GM21619 (cell line): ENCODE measurements at regions not wholly inside any gene's neighbourhood (a gene's known extent, or its start where the extent isn't known, plus 50 kb on each side); places are given as distances from the start of the nearest gene placed in this dataset.

ENCODE experiments used
- ATAC-seq: cut with Tn5 transposase; IDR thresholded peaks from one replicate; pipeline ENCODE4 v1.9.1; 2021; ENCODE audit not compliant: unreplicated experiment

DNA sequence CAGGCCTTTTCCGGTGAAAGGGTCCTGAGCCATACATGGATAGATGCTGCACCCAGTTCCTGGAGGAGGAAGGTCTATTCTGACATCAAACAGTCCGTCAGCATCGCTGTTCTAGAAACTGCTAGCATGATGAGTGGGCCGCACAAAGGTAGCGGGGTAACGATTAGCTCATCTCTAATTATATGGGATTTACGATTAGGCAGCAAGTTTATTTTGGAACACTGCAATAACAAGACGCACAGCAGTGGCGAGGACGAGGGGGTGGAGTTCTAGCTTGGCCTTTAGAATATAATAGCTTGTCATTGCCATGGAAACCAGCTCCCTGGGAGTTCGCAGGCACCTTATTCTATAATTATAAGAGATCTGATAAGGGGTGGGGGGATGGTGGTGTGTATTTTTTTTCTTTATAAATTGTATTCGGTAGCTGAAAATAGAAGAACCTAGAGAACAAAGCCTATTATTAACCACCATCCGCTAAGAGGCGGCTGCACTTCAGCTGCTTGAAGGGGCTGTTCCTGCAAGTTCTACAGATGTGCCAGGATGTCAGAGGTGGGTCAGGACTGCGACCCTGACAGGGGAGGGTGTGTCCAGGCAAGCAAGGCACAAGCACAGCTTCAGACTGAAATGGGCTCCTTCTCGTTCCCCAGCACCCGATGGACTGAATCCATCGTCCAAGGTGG, 311.0 kb downstream of the AGTPBP1 start:
- ATAC-seq, result no peak

DNA sequence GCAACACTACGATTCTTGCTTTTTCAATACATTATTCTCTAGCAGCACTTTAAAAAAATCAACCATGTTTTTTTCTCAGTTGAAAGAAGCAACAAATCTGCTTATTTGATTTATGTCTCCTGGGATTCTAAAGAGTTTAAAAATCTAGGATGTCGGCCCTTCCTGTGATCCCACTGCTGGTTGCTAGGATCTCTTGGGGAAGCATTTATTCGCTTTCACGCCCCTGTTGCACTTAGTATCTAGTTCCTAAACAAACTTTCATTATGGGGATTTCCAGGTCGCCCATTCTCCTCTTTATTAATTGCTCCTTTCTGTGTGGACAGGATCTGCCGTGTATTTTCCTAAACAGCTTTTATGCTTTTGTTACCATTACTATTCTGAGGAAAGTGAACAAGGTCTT, 313.5 kb downstream of the AGTPBP1 start:
- no peak for ATAC-seq

DNA sequence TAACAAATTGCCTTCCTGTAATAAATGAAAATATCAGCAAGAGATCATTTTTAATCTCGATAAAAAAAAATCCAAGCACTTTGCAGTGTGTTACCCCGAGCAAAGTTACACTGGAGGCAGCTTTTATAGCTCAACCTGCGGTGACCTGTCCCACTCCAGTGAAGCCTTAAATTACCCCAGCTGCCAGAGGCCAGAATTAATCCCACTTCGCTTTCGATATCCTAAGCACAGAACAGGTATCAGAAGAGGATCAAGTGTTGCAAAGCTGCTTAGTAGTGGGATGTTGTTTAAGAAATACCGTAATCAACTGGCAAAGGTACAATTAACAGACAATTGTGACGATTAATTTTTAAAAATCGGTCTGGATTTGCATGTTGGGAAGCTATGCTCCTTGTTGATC, 314.0 kb downstream of the AGTPBP1 start:
- no peak for ATAC-seq

DNA sequence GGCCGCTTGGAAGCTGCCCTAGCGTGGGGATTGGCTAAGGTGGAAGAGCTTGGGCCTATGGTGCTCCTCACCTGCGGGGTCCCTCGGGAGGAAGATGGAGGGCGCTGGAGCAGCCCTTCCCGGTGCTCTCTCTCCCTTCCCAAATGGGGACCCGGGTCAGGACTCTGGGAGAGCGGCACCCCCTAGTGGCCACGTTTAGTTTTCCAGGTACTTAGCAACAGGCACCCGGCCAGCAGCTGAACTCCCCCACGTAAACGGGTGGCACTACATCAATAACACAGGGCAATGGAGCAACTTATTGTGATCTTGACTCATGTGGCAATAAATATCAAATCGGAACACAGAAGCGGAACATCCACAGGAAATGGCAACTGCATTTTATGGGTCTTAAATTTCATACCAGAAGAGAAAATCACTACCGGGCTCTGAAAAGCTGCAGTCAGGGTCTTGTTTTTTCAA, 316.6 kb downstream of the AGTPBP1 start:
- peak; percentile 56 for ATAC-seq

DNA sequence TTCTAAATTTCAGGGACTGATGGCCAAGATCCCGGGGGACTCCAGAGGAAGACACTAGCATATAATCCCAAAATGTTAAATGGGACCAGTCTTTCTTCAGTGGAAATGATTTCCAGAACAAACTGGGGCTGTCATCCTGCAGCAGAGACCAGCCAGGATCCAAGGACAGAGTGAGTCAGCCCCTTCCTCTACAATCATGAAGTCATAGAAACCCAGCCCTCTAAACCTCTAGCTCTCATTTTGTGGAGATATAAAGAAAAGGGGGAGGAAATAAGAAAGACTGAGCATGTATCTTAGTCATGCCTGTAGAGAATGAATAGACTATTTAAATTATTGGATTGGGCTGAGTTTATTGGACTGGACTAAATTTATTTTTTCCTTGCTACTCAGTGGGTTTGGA, 318.3 kb downstream of the AGTPBP1 start:
- ATAC-seq, result no peak

DNA sequence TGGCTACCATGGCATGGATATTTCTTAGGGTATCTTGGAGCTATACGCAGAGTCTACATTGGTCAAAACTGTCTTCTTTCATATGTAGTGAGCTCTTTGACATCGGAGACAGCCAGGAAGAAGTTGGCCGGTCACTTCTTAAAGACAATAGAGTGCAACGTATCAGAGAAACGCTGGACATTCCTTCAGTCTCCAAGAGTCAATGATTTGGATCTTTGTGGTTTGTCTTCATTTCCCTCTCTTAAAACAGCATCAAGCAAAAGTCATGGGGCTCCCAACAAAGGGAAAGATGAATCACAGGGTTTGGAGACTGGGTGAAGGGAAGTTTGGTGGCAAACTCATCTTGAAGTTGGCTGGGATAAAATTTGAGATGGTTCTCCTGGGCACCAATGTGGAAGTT, 320.1 kb downstream of the AGTPBP1 start:
- ATAC-seq, result no peak

DNA sequence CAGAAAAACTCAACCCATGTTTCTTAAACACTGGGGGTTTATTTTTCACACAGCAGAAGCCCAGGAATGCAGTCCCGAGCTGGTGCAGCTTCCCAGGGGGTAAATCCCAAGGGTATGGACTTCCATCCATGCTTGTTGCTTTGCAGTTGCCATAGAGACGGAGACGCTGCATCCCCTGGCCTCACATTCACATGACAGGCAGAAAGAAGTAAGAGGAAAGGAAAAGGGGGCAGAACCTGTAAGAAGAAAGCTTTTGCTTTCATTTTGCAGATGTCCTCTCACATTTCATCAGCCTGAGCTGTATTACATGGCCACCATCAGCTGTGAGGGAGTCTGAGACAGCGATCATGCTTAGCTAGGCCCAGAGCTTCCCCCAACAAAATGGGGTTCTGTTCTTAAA, 321.0 kb downstream of the AGTPBP1 start:
- ATAC-seq, result no peak

DNA sequence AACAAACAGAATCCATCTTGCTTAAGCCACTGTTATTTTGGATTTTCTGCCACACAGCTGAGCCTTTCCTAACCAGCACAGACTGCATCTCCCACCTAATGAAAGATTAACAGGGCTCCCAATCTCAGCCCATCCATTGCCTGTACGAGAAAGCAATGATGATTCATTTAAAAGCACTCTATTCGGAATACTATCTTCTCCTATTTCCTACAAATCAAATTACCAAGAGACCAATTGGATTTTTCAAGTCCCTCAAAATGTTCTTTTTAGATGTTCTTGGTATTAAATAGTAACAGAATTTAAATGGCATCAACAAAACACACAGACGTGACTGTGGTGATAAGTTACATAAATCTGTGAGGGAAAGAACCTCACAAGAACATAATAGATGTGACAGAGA, 324.1 kb downstream of the AGTPBP1 start:
- ATAC-seq, result no peak

DNA sequence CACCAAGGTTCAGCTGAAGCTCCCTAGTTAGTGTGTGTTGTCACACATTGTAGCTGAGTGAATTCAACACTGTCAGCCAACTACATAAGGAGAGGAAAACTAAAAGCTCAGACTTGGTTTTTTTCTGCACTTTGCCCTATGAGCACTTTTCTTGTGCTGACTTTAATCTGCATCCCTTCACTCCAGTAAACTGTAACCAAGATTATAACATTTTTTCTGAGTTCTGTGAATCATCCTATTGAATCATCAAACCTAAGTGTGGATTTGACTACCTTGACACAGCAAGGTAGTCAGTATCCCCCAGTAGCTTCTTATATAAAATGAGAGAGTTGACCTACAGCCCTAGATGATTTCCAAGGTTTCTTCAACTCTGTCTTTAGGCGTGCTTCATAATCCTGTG, 325.0 kb downstream of the AGTPBP1 start:
- no peak for ATAC-seq

DNA sequence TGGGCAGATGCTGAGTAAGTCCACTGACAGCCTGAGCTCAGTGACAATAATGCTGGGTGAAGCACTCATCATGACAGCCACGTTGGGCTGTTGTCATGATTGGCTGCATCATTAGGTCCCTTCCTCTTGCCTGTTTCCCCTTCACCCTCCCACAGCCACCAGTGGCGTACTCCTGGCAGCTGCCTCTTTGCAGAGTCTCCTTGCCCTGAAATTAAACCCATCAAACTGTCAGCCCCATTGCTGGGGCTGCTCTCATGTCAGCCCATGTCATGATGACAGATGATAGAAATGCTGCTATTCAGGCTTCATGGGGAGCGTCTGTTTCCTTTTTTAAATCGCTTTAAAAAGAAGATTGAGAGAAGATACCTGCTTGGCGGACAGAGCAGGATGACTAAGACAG, 327.4 kb downstream of the AGTPBP1 start:
- no peak for ATAC-seq

DNA sequence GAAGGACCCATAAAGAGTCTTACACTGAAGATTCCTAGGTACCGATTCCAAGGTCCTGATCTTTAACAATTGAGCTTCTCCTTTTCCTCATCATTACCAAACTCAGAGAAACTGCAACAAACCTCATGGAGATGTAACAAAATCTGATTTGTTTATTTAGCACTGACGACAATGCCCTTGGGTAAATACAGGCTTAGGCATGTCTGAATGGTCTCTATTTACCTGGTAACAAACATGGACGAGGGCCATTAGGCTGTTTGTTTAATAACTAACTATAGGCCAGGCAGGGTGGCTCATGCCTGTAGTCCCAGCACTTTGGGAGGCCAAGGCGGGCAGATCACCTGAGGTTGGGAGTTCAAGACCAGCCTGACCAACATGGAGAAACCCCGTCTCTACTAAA, 333.3 kb downstream of the AGTPBP1 start:
- no peak for ATAC-seq

DNA sequence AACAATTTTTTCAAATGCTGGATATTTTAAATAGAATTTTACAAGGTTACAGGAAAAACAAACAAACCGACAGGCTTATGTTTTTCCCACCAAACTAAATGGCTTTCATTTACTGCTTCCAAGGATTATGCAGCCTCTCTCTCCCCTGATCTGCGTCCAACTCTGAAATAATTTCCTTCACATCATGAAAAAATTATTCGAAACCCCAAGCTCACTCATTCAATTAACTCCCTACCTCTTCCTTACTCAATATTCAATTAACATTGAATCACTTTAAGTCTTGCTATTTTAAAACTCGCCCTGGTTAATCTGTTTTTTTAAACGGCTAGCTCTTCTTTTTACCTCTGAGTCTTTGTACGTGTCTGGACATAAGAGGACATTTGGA, 336.2 kb downstream of the AGTPBP1 start:
- no peak for ATAC-seq

DNA sequence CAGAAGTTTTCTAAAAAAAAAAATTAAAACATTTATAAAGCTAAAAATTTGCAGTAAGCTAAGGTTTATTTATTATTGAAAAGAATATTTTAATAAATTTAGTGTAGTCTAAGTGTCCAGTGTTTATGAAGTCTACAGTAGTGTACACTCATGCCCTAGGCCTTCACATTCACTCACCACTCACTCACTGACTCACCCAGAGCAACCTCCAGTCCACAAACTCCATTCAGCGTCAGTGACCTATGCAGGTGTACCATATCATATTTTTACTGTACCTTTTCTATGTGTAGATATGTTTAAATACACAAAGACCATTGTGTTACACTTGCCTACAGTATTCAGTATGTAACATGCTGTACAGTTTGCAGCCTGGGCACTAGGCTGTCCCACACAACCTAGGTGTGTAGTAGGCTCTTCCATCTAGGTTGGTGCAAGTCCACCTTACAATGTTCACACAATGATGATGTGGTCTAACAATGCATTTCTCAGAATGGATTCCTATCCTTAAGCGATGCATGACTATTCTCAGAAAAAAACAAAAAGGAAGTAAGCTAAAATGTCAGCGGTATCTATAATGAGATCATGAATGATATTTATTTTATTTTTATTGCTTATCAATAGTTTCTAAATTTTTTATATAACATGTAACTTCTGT, 336.7 kb downstream of the AGTPBP1 start:
- ATAC-seq, result no peak

DNA sequence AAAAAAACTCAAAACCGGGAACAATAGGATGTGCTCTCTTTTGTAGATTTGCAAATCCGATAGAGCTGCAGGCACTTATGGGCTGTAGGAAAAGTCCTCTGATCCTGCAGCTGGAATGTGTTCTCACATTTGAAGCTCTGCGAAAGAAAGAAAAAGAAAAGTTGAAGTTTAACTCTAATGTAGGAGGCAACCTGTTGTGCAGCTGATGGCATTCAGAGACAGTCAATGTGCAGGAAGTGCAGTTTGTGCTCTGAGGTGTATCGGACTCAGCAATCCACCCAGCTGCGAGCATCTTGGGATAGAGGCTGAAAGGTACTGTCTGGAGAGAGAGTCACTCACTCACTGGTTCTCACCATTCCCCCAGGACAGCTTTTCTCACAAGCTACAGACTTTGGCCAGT, 339.2 kb downstream of the AGTPBP1 start:
- no peak for ATAC-seq

DNA sequence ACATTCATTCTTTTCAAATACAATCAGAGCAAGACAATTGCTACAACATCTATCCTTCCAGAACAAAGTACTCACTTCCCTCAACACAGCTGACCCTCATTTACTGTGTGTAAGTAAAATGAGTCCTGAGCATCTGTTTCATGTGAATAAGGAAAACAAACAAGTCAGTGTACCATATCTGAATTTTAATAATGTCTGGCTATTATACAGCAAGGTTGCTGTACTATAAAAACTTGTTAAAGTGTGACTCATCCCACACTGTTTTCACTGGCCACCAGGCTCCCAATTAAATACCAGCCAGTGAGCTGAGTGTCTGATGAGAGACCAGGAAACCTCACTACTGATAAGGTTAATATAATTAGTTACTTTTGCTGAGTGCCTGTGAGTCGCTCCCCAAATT, 339.8 kb downstream of the AGTPBP1 start:
- ATAC-seq, result no peak

DNA sequence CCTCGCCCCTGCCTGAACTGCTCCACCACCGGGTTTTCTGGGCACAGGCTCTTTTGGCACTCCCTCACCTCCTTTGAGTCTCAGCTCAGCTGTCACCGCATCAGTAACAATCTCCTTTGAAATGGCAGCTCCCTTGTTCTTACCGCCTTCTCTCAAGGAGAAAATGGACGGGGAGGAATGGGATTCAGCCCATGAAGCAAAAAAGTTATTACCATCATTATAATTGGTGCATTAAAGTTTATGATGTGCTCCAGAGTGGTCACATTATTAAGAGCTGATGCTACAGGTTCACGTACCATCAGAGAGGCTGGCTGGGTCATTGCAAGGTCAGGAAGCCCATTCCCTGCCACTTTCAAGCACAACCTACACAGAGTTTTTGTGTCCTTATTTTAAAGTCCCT, 344.7 kb downstream of the AGTPBP1 start:
- no peak for ATAC-seq

DNA sequence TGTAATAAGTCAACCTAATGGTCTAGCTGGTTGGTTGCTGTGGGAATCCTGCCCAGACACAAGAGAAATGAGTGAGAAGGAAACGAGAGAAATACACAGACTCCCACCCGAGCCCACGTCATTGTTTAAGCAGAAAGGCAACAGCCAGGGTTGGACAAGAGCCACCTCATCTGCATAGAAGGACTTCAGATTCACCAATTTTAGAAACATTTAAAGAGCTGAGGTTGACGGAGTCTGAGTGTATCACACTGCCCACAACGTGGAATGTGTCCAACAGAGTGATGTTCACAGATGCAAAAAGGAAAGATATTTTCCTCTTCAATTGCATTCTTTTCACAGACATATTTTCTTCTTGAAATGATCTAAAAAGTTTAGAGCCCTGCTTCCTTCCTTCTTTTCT, 349.5 kb downstream of the AGTPBP1 start:
- no peak for ATAC-seq

DNA sequence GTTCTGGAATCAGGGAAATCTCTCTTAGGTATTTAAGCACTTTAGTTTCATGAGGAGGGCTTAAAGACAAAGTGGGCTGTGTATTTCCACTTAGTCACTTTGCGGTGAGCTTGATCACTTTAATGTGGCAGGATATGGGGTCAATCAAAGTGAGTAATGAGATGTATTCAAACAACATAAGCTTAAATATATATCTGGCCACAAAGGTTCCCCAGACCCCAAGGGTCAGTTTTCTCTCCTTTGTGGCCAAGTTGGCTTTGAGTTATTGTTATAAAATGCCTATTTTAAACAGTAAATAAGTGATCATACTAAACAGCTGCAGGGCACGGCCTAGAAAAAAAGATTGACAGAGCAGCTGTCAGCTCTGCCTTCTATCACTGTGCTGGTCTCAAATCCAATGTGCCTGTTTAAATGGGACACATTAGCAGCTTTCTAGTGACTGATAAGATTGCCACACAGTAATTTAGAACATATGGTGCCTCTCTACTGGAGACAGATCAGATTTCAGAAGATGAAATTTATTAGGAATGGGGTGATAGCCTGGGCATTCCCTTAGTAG, 363.9 kb downstream of the AGTPBP1 start:
- ATAC-seq, result no peak

DNA sequence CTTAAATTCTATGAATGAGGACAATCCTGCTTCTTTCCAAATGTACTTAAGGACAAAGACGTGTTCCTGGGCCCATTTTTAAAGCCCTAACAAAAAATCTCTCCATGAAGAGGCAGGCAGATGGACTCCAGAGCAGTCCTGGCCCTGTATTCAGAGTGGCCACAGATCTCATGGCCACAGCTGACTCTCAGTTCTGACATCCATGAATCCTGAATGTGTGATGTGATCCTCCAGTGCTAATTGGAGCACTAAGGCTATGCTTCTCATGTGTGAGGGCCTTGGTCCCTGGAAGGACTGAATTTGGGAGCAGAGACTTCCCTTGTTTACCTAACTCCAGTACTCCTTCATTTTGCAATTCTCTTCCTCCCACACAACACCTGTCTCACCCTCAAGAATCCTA, 373.0 kb downstream of the AGTPBP1 start:
- no peak for ATAC-seq

DNA sequence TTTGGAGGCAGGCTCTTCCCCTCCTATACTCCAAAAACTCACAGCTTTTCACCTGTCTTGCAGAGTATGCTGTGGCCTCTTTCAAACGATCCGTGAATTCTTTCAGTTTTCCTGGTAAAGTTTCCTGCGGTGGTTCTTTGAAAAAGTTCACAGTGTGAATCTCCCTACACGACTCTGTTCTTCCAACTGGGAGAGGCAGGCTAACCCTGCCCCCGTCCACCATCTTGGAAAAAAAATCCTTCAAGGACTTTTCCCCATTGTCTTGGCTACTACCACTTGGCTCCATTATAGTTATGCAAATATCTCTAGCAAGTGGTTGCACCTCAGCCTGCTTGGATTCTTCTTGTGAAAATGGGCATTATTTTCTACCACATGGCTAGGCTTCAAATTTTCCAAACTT, 382.6 kb downstream of the AGTPBP1 start:
- no peak for ATAC-seq

DNA sequence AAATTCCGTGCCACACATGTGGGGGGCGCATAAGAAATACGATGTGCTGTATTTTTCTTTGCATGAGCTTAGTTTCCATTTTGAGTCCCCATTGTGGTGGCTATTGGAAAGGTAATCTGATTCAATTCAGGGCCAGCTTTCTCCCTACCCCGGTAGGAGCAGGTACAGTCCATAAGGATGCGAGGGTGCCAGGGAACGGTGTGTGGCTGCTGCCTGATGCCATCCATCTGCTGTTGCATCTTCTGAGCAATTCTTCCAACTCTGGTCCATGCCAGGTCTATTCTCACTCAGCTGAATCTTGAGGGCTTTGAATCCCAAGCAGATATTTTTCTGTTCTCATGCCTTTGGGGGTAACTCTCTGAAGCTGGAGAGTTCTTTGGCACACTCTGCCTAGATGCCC, 392.7 kb downstream of the AGTPBP1 start:
- ATAC-seq, result no peak

DNA sequence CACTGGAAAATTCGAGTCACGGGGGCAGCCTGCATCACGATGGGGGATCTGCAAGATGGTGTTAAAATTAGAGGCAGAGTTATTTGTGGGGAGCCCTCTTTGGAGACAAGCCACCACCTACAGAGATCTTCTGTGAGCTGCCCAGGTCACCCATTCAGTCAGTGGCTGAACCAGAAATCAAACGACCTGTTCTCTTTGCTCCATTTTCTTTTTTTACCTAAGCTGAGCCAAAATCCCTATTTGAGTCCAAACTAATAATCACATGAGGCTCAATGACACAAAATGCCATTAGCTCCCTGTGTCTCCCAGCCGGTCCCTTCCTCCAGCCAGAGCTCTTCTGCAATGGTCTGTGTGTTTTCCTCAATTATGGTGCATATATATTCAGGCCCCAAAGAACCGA, 394.2 kb downstream of the AGTPBP1 start:
- ATAC-seq, result no peak

DNA sequence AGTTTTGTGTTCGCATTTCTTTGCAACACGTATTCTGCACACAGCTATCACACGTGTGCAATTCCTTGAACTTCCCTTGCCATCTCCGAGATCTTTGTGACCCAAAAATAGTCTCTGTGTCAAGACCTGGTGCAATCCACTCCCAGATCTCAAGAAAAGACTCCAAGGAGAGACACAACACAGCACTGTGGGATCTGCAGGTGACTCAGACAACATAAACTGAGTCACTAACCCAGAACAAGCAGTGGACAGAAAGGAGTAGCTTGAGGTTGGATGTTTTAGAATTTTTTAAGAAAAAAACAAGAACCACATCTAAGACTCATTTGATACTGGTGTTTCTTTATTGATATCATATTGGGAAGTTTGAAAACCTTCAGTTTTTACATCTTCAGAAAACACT, 396.9 kb downstream of the AGTPBP1 start:
- ATAC-seq, result no peak
